K562 (cell line): ENCODE measurements at regions not wholly inside any gene's neighbourhood (a gene's known extent, or its start where the extent isn't known, plus 50 kb on each side); places are given as distances from the start of the nearest gene placed in this dataset.

Source experiments
- GTF2E2 ChIP-seq: fragments of 200-800 bp; sonication (Bioruptor generic); IDR thresholded peaks from 2 replicates; pipeline ENCODE4 v1.6.1; 2016; ENCODE audit warnings: missing genetic modification characterization, missing compliant biosample characterization
- HINFP ChIP-seq: fragments of 450-650 bp; conservative IDR thresholded peaks from 2 replicates; pipeline ENCODE4 v1.6.1; 2016; ENCODE audit warnings: missing genetic modification characterization, low read depth, mild to moderate bottlenecking, control low read depth, missing compliant biosample characterization
- PBX2 ChIP-seq, 2 experiments: IDR thresholded peaks in 1 of 2; conservative IDR thresholded peaks in 1 of 2; 2 replicates each; pipeline ENCODE4 v1.6.1; 2016; ENCODE audit warnings: low read depth in 2 of 2, mild to moderate bottlenecking in 1 of 2, missing compliant biosample characterization in 1 of 2, missing genetic modification characterization in 1 of 2, moderate library complexity in 1 of 2
- PTTG1 ChIP-seq: fragments of 450-650 bp; IDR thresholded peaks from 2 replicates; pipeline ENCODE4 v1.6.1; 2016; ENCODE audit warnings: low read depth, mild to moderate bottlenecking, missing genetic modification characterization, missing compliant biosample characterization
- ZNF398 ChIP-seq: fragments of 250-450 bp; sonication (Bioruptor Pico); IDR thresholded peaks from 2 replicates; pipeline ENCODE4 v1.8.0; 2021; ENCODE audit warnings: moderate library complexity, mild to moderate bottlenecking, inconsistent platforms
- TF ChIP-seq, protein P1 (sequence below): fragments of 250-450 bp; sonication (Bioruptor Pico); IDR thresholded peaks from 2 replicates; pipeline ENCODE4 v1.5.0; 2021

GRCh38 chr11:109783840-109784239 is 309.4 kb upstream of the ZC3H12C start (continued):
- TF ChIP-seq HINFP (tag) (no peak), PBX2 (CRISPR knock-in tag; IDR thresholded peaks at IDR 0.05; ENCODE audit: low read depth) (no peak), PBX2 (tag; conservative IDR thresholded peaks at IDR 0.05; ENCODE audit: low read depth) (no peak), ZNF398 (CRISPR knock-in tag) (no peak), PTTG1 (no peak), GTF2E2 (no peak)
- TF ChIP-seq, protein P1, sequence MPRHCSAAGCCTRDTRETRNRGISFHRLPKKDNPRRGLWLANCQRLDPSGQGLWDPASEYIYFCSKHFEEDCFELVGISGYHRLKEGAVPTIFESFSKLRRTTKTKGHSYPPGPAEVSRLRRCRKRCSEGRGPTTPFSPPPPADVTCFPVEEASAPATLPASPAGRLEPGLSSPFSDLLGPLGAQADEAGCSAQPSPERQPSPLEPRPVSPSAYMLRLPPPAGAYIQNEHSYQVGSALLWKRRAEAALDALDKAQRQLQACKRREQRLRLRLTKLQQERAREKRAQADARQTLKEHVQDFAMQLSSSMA (CRISPR knock-in tag): no peak
